ENCODE measurements at regions not wholly inside any gene's neighbourhood (a gene's known extent, or its start where the extent isn't known, plus 50 kb on each side); places are given as distances from the start of the nearest gene placed in this dataset.
"Not testable (repeated sequence)": the region's sequence is repeated elsewhere in the genome, so short reads cannot be mapped to it uniquely, and the experiment has no call there.

GRCh38 chr1:239960366-239960765, 131.3 kb upstream of the FMN2 start:
- in situ Hi-C loops (cut with HindIII; ENCODE audit: low sequenced_read_pairs) = no loop called here

GRCh38 chr1:239963856-239964255, 127.8 kb upstream of the FMN2 start:
- in situ Hi-C loops (cut with HindIII; ENCODE audit: low sequenced_read_pairs) = no loop called here

GRCh38 chr1:239976130-239976968, 115.3 kb upstream of the FMN2 start:
- in situ Hi-C loops (cut with HindIII; ENCODE audit: low sequenced_read_pairs) = no loop called here

GRCh38 chr1:239977416-239977815, 114.3 kb upstream of the FMN2 start:
- in situ Hi-C loops (cut with HindIII; ENCODE audit: low sequenced_read_pairs) = no loop called here

GRCh38 chr1:239979456-239979855, 112.2 kb upstream of the FMN2 start:
- in situ Hi-C loops (cut with HindIII; ENCODE audit: low sequenced_read_pairs) = no loop called here

- in situ Hi-C loops (cut with HindIII; ENCODE audit: low sequenced_read_pairs) = no loop called here
Measured at GRCh38 chr1:239982762-239983161, 108.9 kb upstream of the FMN2 start.

- in situ Hi-C loops (cut with HindIII; ENCODE audit: low sequenced_read_pairs) = no loop called here
Measured at GRCh38 chr1:239985044-239985443, 106.6 kb upstream of the FMN2 start.

GRCh38 chr1:239987103-239987745, 104.5 kb upstream of the FMN2 start:
- in situ Hi-C loops (cut with HindIII; ENCODE audit: low sequenced_read_pairs) = no loop called here

- in situ Hi-C loops (cut with HindIII; ENCODE audit: low sequenced_read_pairs) = no loop called here
Measured at GRCh38 chr1:239989990-239990389, 101.7 kb upstream of the FMN2 start.

GRCh38 chr1:239992566-239992965, 99.1 kb upstream of the FMN2 start:
- in situ Hi-C loops (cut with HindIII; ENCODE audit: low sequenced_read_pairs) = not testable (repeated sequence)

- in situ Hi-C loops (cut with HindIII; ENCODE audit: low sequenced_read_pairs) = no loop called here
Measured at GRCh38 chr1:239993366-239993765, 98.3 kb upstream of the FMN2 start.

- in situ Hi-C loops (cut with HindIII; ENCODE audit: low sequenced_read_pairs) = no loop called here
Measured at GRCh38 chr1:239995281-239995680, 96.4 kb upstream of the FMN2 start.

GRCh38 chr1:239997160-239997514, 94.5 kb upstream of the FMN2 start:
- in situ Hi-C loops (cut with HindIII; ENCODE audit: low sequenced_read_pairs) = no loop called here

GRCh38 chr1:239997515-239998311, 94.0 kb upstream of the FMN2 start:
- in situ Hi-C loops (cut with HindIII; ENCODE audit: low sequenced_read_pairs) = no loop called here

- in situ Hi-C loops (cut with HindIII; ENCODE audit: low sequenced_read_pairs) = no loop called here
Measured at GRCh38 chr1:239998312-239998649, 93.4 kb upstream of the FMN2 start.

GRCh38 chr1:239999170-239999569, 92.5 kb upstream of the FMN2 start:
- in situ Hi-C loops (cut with HindIII; ENCODE audit: low sequenced_read_pairs) = no loop called here

- in situ Hi-C loops (cut with HindIII; ENCODE audit: low sequenced_read_pairs) = no loop called here
Measured at GRCh38 chr1:240000634-240001033, 91.0 kb upstream of the FMN2 start.

GRCh38 chr1:240001177-240001740, 90.4 kb upstream of the FMN2 start:
- in situ Hi-C loops (cut with HindIII; ENCODE audit: low sequenced_read_pairs) = no loop called here

GRCh38 chr1:240004086-240004749, 87.5 kb upstream of the FMN2 start:
- in situ Hi-C loops (cut with HindIII; ENCODE audit: low sequenced_read_pairs) = no loop called here

GRCh38 chr1:240005997-240006650, 85.6 kb upstream of the FMN2 start:
- in situ Hi-C loops (cut with HindIII; ENCODE audit: low sequenced_read_pairs) = no loop called here
